SK-N-SH (cell line): ENCODE measurements at regions not wholly inside any gene's neighbourhood (a gene's known extent, or its start where the extent isn't known, plus 50 kb on each side); places are given as distances from the start of the nearest gene placed in this dataset.

Experiments
- CTCF ChIA-PET: fragments of 300-600, 350-600 bp; formaldehyde crosslinking; extraction: SDS; loops from one replicate; lab custom pipeline; 2021; lab: Yijun Ruan, JAX
- POLR2A ChIA-PET: fragments of 350-600 bp; sonication (Branson Sonifier 250); formaldehyde crosslinking; extraction: SDS; loops from one replicate; lab custom pipeline; 2020; ENCODE audit warnings: antibody characterized with exemption, inconsistent platforms; lab: Yijun Ruan, JAX
- DNase-seq: peaks from one replicate; pipeline ENCODE4 v3.0.0; 2012
- H2AFZ ChIP-seq: fragments of 200-600 bp; sonication (generic); 2 replicates; pipeline ENCODE4 v1.8.1; 2016; ENCODE audit warnings: antibody characterized with exemption, mild to moderate bottlenecking, low read depth
- H3F3A ChIP-seq: fragments of 200-600 bp; sonication (generic); replicated peaks from 2 replicates; pipeline ENCODE3; 2016; ENCODE audit warnings: antibody characterized with exemption, mild to moderate bottlenecking; ENCODE audit not compliant: insufficient read depth
- H3K27ac ChIP-seq, 2 experiments: fragments of 200-500 bp in 1 of 2; fragments of 200-600 bp in 1 of 2; sonication (Bioruptor generic) in 1 of 2; sonication (generic), shearing (Covaris generic) in 1 of 2; 2 replicates each; pipeline versions ENCODE4 v1.5.1 to v1.6.1; 2014 to 2016; ENCODE audit warnings: low read depth in 2 of 2, inconsistent platforms in 1 of 2, low read length in 1 of 2, mild to moderate bottlenecking in 1 of 2, mixed read lengths in 1 of 2
- H3K27me3 ChIP-seq: fragments of 200-600 bp; sonication (generic), shearing (Covaris generic); 2 replicates; pipeline ENCODE4 v1.6.1; 2016; ENCODE audit warnings: mixed run types; ENCODE audit not compliant: insufficient read depth
- H3K36me3 ChIP-seq, 2 experiments: fragments of 200-500 bp in 1 of 2; fragments of 200-600 bp in 1 of 2; sonication (Bioruptor generic) in 1 of 2; sonication (generic) in 1 of 2; replicated peaks in 1 of 2; 2 replicates each; pipeline versions ENCODE3 to v1.5.1; 2014 to 2016; ENCODE audit warnings: low read length in 1 of 2, mild to moderate bottlenecking in 1 of 2; ENCODE audit not compliant: insufficient read depth in 2 of 2, control insufficient read depth in 1 of 2
- H3K4me1 ChIP-seq, 2 experiments: fragments of 200-500 bp in 1 of 2; fragments of 200-600 bp in 1 of 2; sonication (Bioruptor generic) in 1 of 2; sonication (generic), shearing (Covaris generic) in 1 of 2; 2 replicates each; pipeline versions ENCODE4 v1.5.1 to v1.6.1; 2014 to 2016; ENCODE audit warnings: low read depth in 1 of 2, low read length in 1 of 2, mixed run types in 1 of 2; ENCODE audit not compliant: insufficient read depth in 2 of 2, control insufficient read depth in 1 of 2
- H3K4me2 ChIP-seq: fragments of 200-600 bp; sonication (generic), shearing (Covaris generic); 2 replicates; pipeline ENCODE4 v1.6.1; 2017; ENCODE audit warnings: mixed run types
- H3K4me3 ChIP-seq, 2 experiments: fragments of 200-500 bp in 1 of 2; fragments of 200-600 bp in 1 of 2; sonication (Bioruptor generic) in 1 of 2; sonication (generic), shearing (Covaris generic) in 1 of 2; 2 replicates each; pipeline versions ENCODE4 v1.5.1 to v1.8.1; 2014 to 2016; ENCODE audit warnings: low read depth in 2 of 2, inconsistent platforms in 1 of 2, low read length in 1 of 2, mild to moderate bottlenecking in 1 of 2, mixed read lengths in 1 of 2, moderate library complexity in 1 of 2
- H3K79me2 ChIP-seq: fragments of 200-600 bp; sonication (generic); 2 replicates; pipeline ENCODE4 v1.8.1; 2017; ENCODE audit warnings: mild to moderate bottlenecking; ENCODE audit not compliant: insufficient read depth
- H3K9ac ChIP-seq: fragments of 200-600 bp; sonication (generic); 2 replicates; pipeline ENCODE4 v1.6.1; 2017; ENCODE audit warnings: mixed run types
- H3K9me2 ChIP-seq: fragments of 200-600 bp; sonication (generic); 2 replicates; pipeline ENCODE4 v1.6.1; 2017; ENCODE audit warnings: mixed run types
- H3K9me3 ChIP-seq: fragments of 200-600 bp; sonication (generic); 2 replicates; pipeline ENCODE4 v1.6.1; 2017; ENCODE audit warnings: mixed run types, mild to moderate bottlenecking, moderate library complexity
- H4K20me1 ChIP-seq: fragments of 200-600 bp; sonication (generic); 2 replicates; pipeline ENCODE4 v1.6.1; 2017; ENCODE audit warnings: mild to moderate bottlenecking, mixed run types; ENCODE audit not compliant: insufficient read depth
- CHD2 ChIP-seq: fragments of 150-350 bp; IDR thresholded peaks from 2 replicates; pipeline ENCODE4 v1.6.1; 2018; ENCODE audit warnings: low read length; ENCODE audit not compliant: partially characterized antibody
- CTCF ChIP-seq: fragments of 200-600 bp; sonication (generic); IDR thresholded peaks from 2 replicates; pipeline ENCODE4 v1.6.1; 2017; ENCODE audit warnings: antibody characterized with exemption, mild to moderate bottlenecking, moderate library complexity
- ELF1 ChIP-seq: IDR thresholded peaks from 2 replicates; pipeline ENCODE4 v1.4.0; 2012
- EP300 ChIP-seq, 2 experiments: IDR thresholded peaks; 2 replicates each; pipeline versions ENCODE4 v1.4.0 to v1.6.1; 2012; ENCODE audit warnings: borderline replicate concordance in 1 of 2, low read depth in 1 of 2, low read length in 1 of 2
- FOSL2 ChIP-seq: IDR thresholded peaks from 2 replicates; pipeline ENCODE4 v1.4.0; 2012; ENCODE audit warnings: low read depth, mild to moderate bottlenecking, moderate library complexity, borderline replicate concordance
- GABPA ChIP-seq: IDR thresholded peaks from 2 replicates; pipeline ENCODE4 v1.4.0; 2012; ENCODE audit warnings: low read depth, mild to moderate bottlenecking
- GATA2 ChIP-seq: sonication (generic); formaldehyde crosslinking; IDR thresholded peaks from 2 replicates; pipeline ENCODE4 v1.5.0; 2020; ENCODE audit warnings: mild to moderate bottlenecking, missing genetic modification reagents
- NFIC ChIP-seq: IDR thresholded peaks from 2 replicates; pipeline ENCODE4 v1.4.0; 2012; ENCODE audit warnings: borderline replicate concordance
- RAD21 ChIP-seq: IDR thresholded peaks from 2 replicates; pipeline ENCODE4 v1.6.1; 2012; ENCODE audit warnings: mild to moderate bottlenecking, low read length
- RCOR1 ChIP-seq: fragments of 150-350 bp; IDR thresholded peaks from 2 replicates; pipeline ENCODE4 v1.6.1; 2017; ENCODE audit warnings: antibody characterized with exemption, low read length
- RXRA ChIP-seq: IDR thresholded peaks from 2 replicates; pipeline ENCODE4 v1.4.0; 2012; ENCODE audit warnings: low read depth, mild to moderate bottlenecking, borderline replicate concordance
- SIN3A ChIP-seq: IDR thresholded peaks from 2 replicates; pipeline ENCODE4 v1.6.1; 2012; ENCODE audit warnings: low read depth, mild to moderate bottlenecking, low read length, moderate library complexity, borderline replicate concordance
- SMC3 ChIP-seq: IDR thresholded peaks from 2 replicates; pipeline ENCODE4 v1.6.1; 2012; ENCODE audit warnings: low read depth, low read length, improper control_type of control experiment
- TCF12 ChIP-seq: IDR thresholded peaks from 2 replicates; pipeline ENCODE4 v1.4.0; 2012
- YY1 ChIP-seq: IDR thresholded peaks from 2 replicates; pipeline ENCODE4 v1.4.0; 2012; ENCODE audit warnings: low read depth, mild to moderate bottlenecking
- ZBTB33 ChIP-seq: IDR thresholded peaks from 2 replicates; pipeline ENCODE4 v1.4.0; 2012; ENCODE audit warnings: low read depth, borderline replicate concordance
- WGBS: methylation state at CpG from one replicate; pipeline ENCODE4 v1.1.6; 2017; ENCODE audit warnings: low lambda C conversion rate; 5-methylcytosine and 5-hydroxymethylcytosine counted together
- TF ChIP-seq, protein P1 (sequence below): fragments of 150-350 bp; IDR thresholded peaks from 2 replicates; pipeline ENCODE4 v1.6.1; 2017; ENCODE audit warnings: antibody characterized with exemption, low read length, low read depth, borderline replicate concordance
- TF ChIP-seq, protein P2 (sequence below): IDR thresholded peaks from 2 replicates; pipeline ENCODE4 v1.4.0; 2012; ENCODE audit warnings: low read depth, borderline replicate concordance
- TF ChIP-seq, protein P3 (sequence below): fragments of 150-350 bp; IDR thresholded peaks from 2 replicates; pipeline ENCODE4 v1.6.1; 2016; ENCODE audit warnings: mild to moderate bottlenecking, low read depth, low read length

GRCh38 chr17:72189768-72190593 is 69.2 kb downstream of the SOX9 start:
- Histone ChIP-seq H3F3A (no peaks in the 10 kb centered on the region), H3K4me2 (no peak overlapping the region), H2AFZ (no peak overlapping the region), H3K27ac (no peak overlapping the region), H4K20me1 (no peaks in the 10 kb centered on the region), H3K36me3 (no peaks in the 10 kb centered on the region), H3K9ac (no peak overlapping the region), H3K79me2 (no peaks in the 10 kb centered on the region), H3K9me3 (no peaks in the 10 kb centered on the region), H3K27me3 (no peaks in the 10 kb centered on the region)
- POLR2A ChIA-PET: no interaction called here
- WGBS: 60% methylated on average over 5 of the region's 5 CpGs
- DNase-seq: no peak
- CTCF ChIA-PET: interaction anchor here (1.0 kb wide), 1 partner anchor 242 kb away, joined by 5 read pairs; no protein-coding TSS in a partner anchor
- TF ChIP-seq CHD2 (no peak), GABPA (no peak), EP300 (IDR thresholded peaks at IDR 0.05; ENCODE audit: borderline replicate concordance in 1 of 2, low read depth in 1 of 2, low read length in 1 of 2) (no peak), GATA2 (CRISPR knock-in tag) (no peak), TCF12 (no peak), RCOR1 (no peak), FOSL2 (no peak), SMC3 (no peak), RXRA (no peak), ELF1 (no peak), ZBTB33 (no peak), RAD21 (no peak), NFIC (no peak), CTCF (no peak), YY1 (no peak), SIN3A (no peak)
- TF ChIP-seq, protein P1, sequence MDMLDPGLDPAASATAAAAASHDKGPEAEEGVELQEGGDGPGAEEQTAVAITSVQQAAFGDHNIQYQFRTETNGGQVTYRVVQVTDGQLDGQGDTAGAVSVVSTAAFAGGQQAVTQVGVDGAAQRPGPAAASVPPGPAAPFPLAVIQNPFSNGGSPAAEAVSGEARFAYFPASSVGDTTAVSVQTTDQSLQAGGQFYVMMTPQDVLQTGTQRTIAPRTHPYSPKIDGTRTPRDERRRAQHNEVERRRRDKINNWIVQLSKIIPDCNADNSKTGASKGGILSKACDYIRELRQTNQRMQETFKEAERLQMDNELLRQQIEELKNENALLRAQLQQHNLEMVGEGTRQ: no peak
- TF ChIP-seq, protein P2, sequence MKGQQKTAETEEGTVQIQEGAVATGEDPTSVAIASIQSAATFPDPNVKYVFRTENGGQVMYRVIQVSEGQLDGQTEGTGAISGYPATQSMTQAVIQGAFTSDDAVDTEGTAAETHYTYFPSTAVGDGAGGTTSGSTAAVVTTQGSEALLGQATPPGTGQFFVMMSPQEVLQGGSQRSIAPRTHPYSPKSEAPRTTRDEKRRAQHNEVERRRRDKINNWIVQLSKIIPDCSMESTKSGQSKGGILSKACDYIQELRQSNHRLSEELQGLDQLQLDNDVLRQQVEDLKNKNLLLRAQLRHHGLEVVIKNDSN: no peak
- TF ChIP-seq, protein P3, sequence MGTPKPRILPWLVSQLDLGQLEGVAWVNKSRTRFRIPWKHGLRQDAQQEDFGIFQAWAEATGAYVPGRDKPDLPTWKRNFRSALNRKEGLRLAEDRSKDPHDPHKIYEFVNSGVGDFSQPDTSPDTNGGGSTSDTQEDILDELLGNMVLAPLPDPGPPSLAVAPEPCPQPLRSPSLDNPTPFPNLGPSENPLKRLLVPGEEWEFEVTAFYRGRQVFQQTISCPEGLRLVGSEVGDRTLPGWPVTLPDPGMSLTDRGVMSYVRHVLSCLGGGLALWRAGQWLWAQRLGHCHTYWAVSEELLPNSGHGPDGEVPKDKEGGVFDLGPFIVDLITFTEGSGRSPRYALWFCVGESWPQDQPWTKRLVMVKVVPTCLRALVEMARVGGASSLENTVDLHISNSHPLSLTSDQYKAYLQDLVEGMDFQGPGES: no peak
- TF ChIP-seq, all 33 proteins: peak for 0
- Histone ChIP-seq H3K9me2 (no peaks in the 10 kb centered on the region), H3K4me3 (no peak overlapping the region), H3K4me1 (no peaks in the 10 kb centered on the region; a peak in 1 of 4 replicates)
